ENCODE measurements at regions not wholly inside any gene's neighbourhood (a gene's known extent, or its start where the extent isn't known, plus 50 kb on each side); places are given as distances from the start of the nearest gene placed in this dataset.

- intact Hi-C loops (cut with DNase I): no loop called here
- DNase-seq: no peak
- no peaks in the 10 kb centered on the region for H3K9me3 ChIP-seq (replicated peaks in 1 of 3)
- H3K36me3 ChIP-seq (replicated peaks in 1 of 2): no peaks in the 10 kb centered on the region
- H3K4me1 ChIP-seq (replicated peaks in 1 of 2): no peaks in the 10 kb centered on the region
- H3K27ac ChIP-seq: no peak overlapping the region
- TF ChIP-seq POLR2A (IDR thresholded peaks at IDR 0.05) (no peak), CTCF (IDR thresholded peaks at IDR 0.05) (no peak)
- no peak overlapping the region for H3K4me3 ChIP-seq
- H3K27me3 ChIP-seq: no peaks in the 10 kb centered on the region
These were observed 200.0 kb downstream of the FAM170A start for GRCh38 chr5:119829341-119829740.

- DNase-seq: no peak
- Histone ChIP-seq H3K4me1 (replicated peaks in 1 of 2) (no peaks in the 10 kb centered on the region), H3K9me3 (replicated peaks in 1 of 3) (no peaks in the 10 kb centered on the region), H3K36me3 (replicated peaks in 1 of 2) (no peaks in the 10 kb centered on the region), H3K27ac (no peak overlapping the region), H3K4me3 (no peak overlapping the region), H3K27me3 (no peaks in the 10 kb centered on the region)
- intact Hi-C loops (cut with DNase I): no loop called here
- 68 to 77% (median 73%) methylated on average over 4 of the region's 4 CpGs for WGBS, 4 donors
- TF ChIP-seq CTCF (IDR thresholded peaks at IDR 0.05): no peak
- no peak for TF ChIP-seq POLR2A (IDR thresholded peaks at IDR 0.05)
These were observed 203.8 kb downstream of the FAM170A start for GRCh38 chr5:119833176-119833575.

- H3K36me3 ChIP-seq (replicated peaks in 1 of 2): no peaks in the 10 kb centered on the region
- no peak overlapping the region for H3K4me3 ChIP-seq
- no peaks in the 10 kb centered on the region for H3K9me3 ChIP-seq (replicated peaks in 1 of 3)
- no peak for DNase-seq
- H3K27ac ChIP-seq: no peak overlapping the region
- intact Hi-C loops (cut with DNase I): no loop called here
- no peak for TF ChIP-seq POLR2A (IDR thresholded peaks at IDR 0.05)
- TF ChIP-seq CTCF (IDR thresholded peaks at IDR 0.05): no peak
- no peaks in the 10 kb centered on the region for H3K27me3 ChIP-seq
- H3K4me1 ChIP-seq (replicated peaks in 1 of 2): no peaks in the 10 kb centered on the region
These were observed 210.8 kb downstream of the FAM170A start for GRCh38 chr5:119840175-119840574.

- intact Hi-C loops (cut with DNase I): no loop called here
- Histone ChIP-seq H3K36me3 (replicated peaks in 1 of 2) (no peaks in the 10 kb centered on the region), H3K27me3 (no peaks in the 10 kb centered on the region), H3K9me3 (replicated peaks in 1 of 3) (no peaks in the 10 kb centered on the region), H3K4me3 (no peak overlapping the region), H3K27ac (no peak overlapping the region), H3K4me1 (replicated peaks in 1 of 2) (no peaks in the 10 kb centered on the region)
- no peak for DNase-seq
- 24 to 52% (median 29%) methylated on average over 2 of the region's 2 CpGs for WGBS, 4 donors
- no peak for TF ChIP-seq CTCF (IDR thresholded peaks at IDR 0.05)
- no peak for TF ChIP-seq POLR2A (IDR thresholded peaks at IDR 0.05)
These were observed 222.8 kb downstream of the FAM170A start for GRCh38 chr5:119852140-119852539.
